H1 (cell line): ENCODE measurements at regions not wholly inside any gene's neighbourhood (a gene's known extent, or its start where the extent isn't known, plus 50 kb on each side); places are given as distances from the start of the nearest gene placed in this dataset.

Source experiments
- CTCF ChIA-PET: fragments of 300-600 bp; sonication (Branson Sonifier 250); formaldehyde crosslinking; loops from one replicate; lab custom pipeline; 2021; ENCODE audit not compliant: partially characterized antibody; lab: Charles Lee
- POLR2A ChIA-PET: fragments of 300-600 bp; sonication (Branson Sonifier 250); formaldehyde crosslinking; loops from one replicate; lab custom pipeline; 2021; ENCODE audit warnings: inconsistent platforms; ENCODE audit not compliant: partially characterized antibody; lab: Charles Lee
- DNase-seq, 2 experiments: peaks; one replicate each; pipeline versions ENCODE4 v3.0.0 to v3.0.0-alpha.2; 2010 to 2022; ENCODE audit warnings: low spot score in 2 of 2, low read depth in 1 of 2, mixed read lengths in 1 of 2
- FAIRE-seq: peaks from 2 replicates; lab custom pipeline; 2011; peaks lifted over from hg19 to GRCh38; lab: Jason Lieb, UNC
- H2AFZ ChIP-seq: 2 replicates; pipeline ENCODE4 v1.8.1; 2012; ENCODE audit warnings: low read length, inconsistent platforms
- H2AK5ac ChIP-seq: 2 replicates; pipeline ENCODE4 v1.6.1; 2013; ENCODE audit warnings: low read depth, low read length
- H2BK120ac ChIP-seq: replicated peaks from 2 replicates; pipeline ENCODE3; 2013; ENCODE audit warnings: low read depth, low read length, inconsistent platforms
- H2BK12ac ChIP-seq: 2 replicates; pipeline ENCODE4 v1.6.1; 2013; ENCODE audit warnings: low read depth, low read length
- H2BK15ac ChIP-seq: 2 replicates; pipeline ENCODE4 v1.6.1; 2013; ENCODE audit warnings: low read length
- H2BK20ac ChIP-seq: 2 replicates; pipeline ENCODE4 v1.6.1; 2013; ENCODE audit warnings: low read length
- H2BK5ac ChIP-seq: 2 replicates; pipeline ENCODE4 v1.6.1; 2013; ENCODE audit warnings: low read depth, low read length
- H3K14ac ChIP-seq: 2 replicates; pipeline ENCODE4 v1.6.1; 2013; ENCODE audit warnings: inconsistent platforms; ENCODE audit not compliant: insufficient read length
- H3K18ac ChIP-seq: 2 replicates; pipeline ENCODE4 v1.6.1; 2013; ENCODE audit warnings: low read length; ENCODE audit errors: extremely low read depth
- H3K23ac ChIP-seq: 2 replicates; pipeline ENCODE4 v1.6.1; 2013; ENCODE audit warnings: inconsistent platforms; ENCODE audit not compliant: insufficient read length
- H3K23me2 ChIP-seq: 2 replicates; pipeline ENCODE4 v1.6.1; 2013; ENCODE audit warnings: low read depth, low read length
- H3K27ac ChIP-seq: 2 replicates; pipeline ENCODE4 v1.6.1; 2011; ENCODE audit warnings: low read depth, low read length, inconsistent platforms
- H3K27me3 ChIP-seq, 4 experiments: replicated peaks in 1 of 4; 1 replicate in 1 of 4; 2 replicates in 3 of 4; pipeline versions ENCODE4 v1.6.1 to v1.8.1; 2011 to 2013; ENCODE audit warnings: low read length in 3 of 4, mild to moderate bottlenecking in 3 of 4, inconsistent platforms in 2 of 4, mixed read lengths in 2 of 4, moderate library complexity in 1 of 4; ENCODE audit not compliant: control insufficient read depth in 3 of 4, insufficient read depth in 3 of 4; ENCODE audit errors: extremely low read depth in 1 of 4
- H3K36me3 ChIP-seq, 4 experiments: 2 replicates each; pipeline versions ENCODE4 v1.6.1 to v1.8.1; 2011 to 2013; ENCODE audit warnings: mild to moderate bottlenecking in 4 of 4, low read length in 3 of 4, moderate library complexity in 2 of 4, control low read depth in 1 of 4, inconsistent platforms in 1 of 4; ENCODE audit not compliant: insufficient read depth in 4 of 4, control insufficient read depth in 2 of 4
- H3K4ac ChIP-seq: replicated peaks from 2 replicates; pipeline ENCODE3; 2013; ENCODE audit warnings: low read length, low read depth, mixed read lengths, inconsistent platforms; ENCODE audit not compliant: insufficient read length
- H3K4me1 ChIP-seq, 4 experiments: replicated peaks in 1 of 4; 1 replicate in 1 of 4; 2 replicates in 3 of 4; pipeline versions ENCODE4 v1.6.1 to v1.8.1; 2011 to 2013; ENCODE audit warnings: low read length in 3 of 4, inconsistent platforms in 2 of 4, mixed read lengths in 1 of 4; ENCODE audit not compliant: insufficient read depth in 4 of 4, control insufficient read depth in 3 of 4
- H3K4me2 ChIP-seq, 2 experiments: 2 replicates each; pipeline versions ENCODE4 v1.6.1 to v1.8.1; 2011 to 2013; ENCODE audit warnings: low read depth in 2 of 2, low read length in 2 of 2, control low read depth in 1 of 2, inconsistent platforms in 1 of 2, mild to moderate bottlenecking in 1 of 2; ENCODE audit not compliant: insufficient read depth in 1 of 2
- H3K4me3 ChIP-seq, 4 experiments: fragments of 200-600, 300-600 bp in 1 of 4; sonication (generic), shearing (Covaris generic), sonication (Bioruptor Twin) in 1 of 4; 2 replicates each; pipeline versions ENCODE4 v1.5.1 to v1.8.1; 2011 to 2016; ENCODE audit warnings: low read length in 4 of 4, low read depth in 3 of 4, control low read depth in 2 of 4, inconsistent platforms in 2 of 4, mild to moderate bottlenecking in 2 of 4, mixed read lengths in 1 of 4, moderate library complexity in 1 of 4; ENCODE audit not compliant: insufficient read depth in 2 of 4; ENCODE audit errors: extremely low read depth in 1 of 4
- H3K56ac ChIP-seq: replicated peaks from 2 replicates; pipeline ENCODE3; 2013; ENCODE audit warnings: low read depth, mild to moderate bottlenecking, mixed read lengths, low read length, inconsistent platforms; ENCODE audit not compliant: insufficient read length
- H3K79me1 ChIP-seq: 2 replicates; pipeline ENCODE4 v1.6.1; 2013; ENCODE audit warnings: low read depth, low read length, control low read depth
- H3K79me2 ChIP-seq, 2 experiments: 2 replicates each; pipeline versions ENCODE4 v1.6.1 to v1.8.1; 2012 to 2013; ENCODE audit warnings: low read length in 2 of 2, mild to moderate bottlenecking in 2 of 2, inconsistent platforms in 1 of 2; ENCODE audit not compliant: insufficient read depth in 2 of 2, control insufficient read depth in 1 of 2
- H3K9ac ChIP-seq, 4 experiments: replicated peaks in 1 of 4; 1 replicate in 1 of 4; 2 replicates in 3 of 4; pipeline versions ENCODE4 v1.6.1 to v1.8.1; 2011 to 2013; ENCODE audit warnings: low read depth in 3 of 4, low read length in 3 of 4, control low read depth in 2 of 4, mild to moderate bottlenecking in 2 of 4, moderate library complexity in 2 of 4, inconsistent platforms in 1 of 4; ENCODE audit errors: extremely low read depth in 1 of 4
- H3K9me3 ChIP-seq, 2 experiments: 2 replicates each; pipeline versions ENCODE4 v1.6.1 to v1.8.1; 2012 to 2013; ENCODE audit warnings: mild to moderate bottlenecking in 2 of 2, moderate library complexity in 2 of 2, control low read depth in 1 of 2, inconsistent platforms in 1 of 2, low read depth in 1 of 2, low read length in 1 of 2, mixed read lengths in 1 of 2; ENCODE audit not compliant: insufficient read depth in 2 of 2
- H4K20me1 ChIP-seq, 2 experiments: replicated peaks in 1 of 2; 2 replicates each; pipeline versions ENCODE3 to v1.8.1; 2011 to 2013; ENCODE audit warnings: inconsistent platforms in 2 of 2, low read length in 2 of 2, mild to moderate bottlenecking in 1 of 2; ENCODE audit not compliant: insufficient read depth in 2 of 2, control insufficient read depth in 1 of 2
- H4K5ac ChIP-seq: 2 replicates; pipeline ENCODE4 v1.6.1; 2013; ENCODE audit warnings: low read length, low read depth, mixed read lengths, inconsistent platforms; ENCODE audit not compliant: insufficient read length
- H4K8ac ChIP-seq: 2 replicates; pipeline ENCODE4 v1.8.0; 2013; ENCODE audit warnings: mild to moderate bottlenecking, moderate library complexity, low read length, inconsistent platforms; ENCODE audit not compliant: insufficient read depth; ENCODE audit errors: extremely low read depth
- H4K91ac ChIP-seq: replicated peaks from 2 replicates; pipeline ENCODE3; 2013; ENCODE audit warnings: low read length, mixed read lengths, inconsistent platforms; ENCODE audit not compliant: insufficient read length
- CBX8 ChIP-seq: fragments of 300-800, 300-1000 bp; sonication (generic); IDR thresholded peaks from 2 replicates; pipeline ENCODE4 v1.7.1; 2016; ENCODE audit warnings: low read depth, low read length, borderline replicate concordance
- CHD1 ChIP-seq: IDR thresholded peaks from 2 replicates; pipeline ENCODE4 v1.6.1; 2012; ENCODE audit warnings: low read depth, low read length, improper control_type of control experiment
- KDM4A ChIP-seq: IDR thresholded peaks from one replicate; pipeline ENCODE4 v1.7.1; 2012; ENCODE audit warnings: low read depth, mild to moderate bottlenecking, moderate library complexity, low read length, inconsistent platforms; ENCODE audit not compliant: severe bottlenecking
- KDM5A ChIP-seq: fragments of 200-600 bp; IDR thresholded peaks from 2 replicates; pipeline ENCODE4 v1.7.1; 2012; ENCODE audit warnings: mild to moderate bottlenecking, low read length, inconsistent platforms, mixed read lengths
- RAD21 ChIP-seq, 2 experiments: IDR thresholded peaks in 1 of 2; conservative IDR thresholded peaks in 1 of 2; 2 replicates each; pipeline ENCODE4 v1.6.1; 2011; ENCODE audit warnings: low read depth in 2 of 2, low read length in 2 of 2, improper control_type of control experiment in 1 of 2, inconsistent platforms in 1 of 2, mild to moderate bottlenecking in 1 of 2, moderate library complexity in 1 of 2
- SP2 ChIP-seq: IDR thresholded peaks from 2 replicates; pipeline ENCODE4 v1.6.1; 2012; ENCODE audit warnings: mild to moderate bottlenecking, low read length, inconsistent platforms
- WGBS, 2 experiments: shearing (Covaris generic) in 1 of 2; methylation state at CpG; one replicate each; pipeline versions ENCODE4 v1.1.6 to v1.1.7; 2013 to 2015; ENCODE audit warnings: low lambda C conversion rate in 2 of 2, mixed read lengths in 2 of 2, inconsistent platforms in 1 of 2, low coverage in 1 of 2, missing lambda C conversion rate in 1 of 2; ENCODE audit not compliant: insufficient replicate concordance in 2 of 2, insufficient coverage in 1 of 2, insufficient read length in 1 of 2; ENCODE audit errors: extremely low coverage in 1 of 2, missing lambda C conversion rate in 1 of 2; 5-methylcytosine and 5-hydroxymethylcytosine counted together

DNA sequence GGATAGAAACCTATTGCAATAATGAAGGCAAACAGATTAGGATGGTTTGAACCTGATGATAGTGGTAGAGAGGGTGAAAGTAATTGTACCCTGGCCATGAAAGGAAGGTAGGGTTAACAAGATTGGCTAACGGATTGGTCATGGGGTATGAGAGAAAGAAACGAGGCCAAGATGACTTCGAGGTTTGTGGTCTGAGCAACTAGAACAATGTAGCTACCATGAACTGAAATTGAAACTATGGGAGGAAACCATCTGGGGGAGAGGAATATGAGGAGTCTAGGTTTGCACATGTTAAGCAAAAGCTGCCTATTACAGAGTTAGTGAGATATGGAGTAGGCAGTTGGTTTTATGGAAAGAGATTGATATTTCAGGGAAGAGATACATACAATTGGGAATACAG, 406.0 kb downstream of the PRELID2 start:
- FAIRE-seq: no peak
- TF ChIP-seq CHD1: no peak
- no peak for TF ChIP-seq CBX8
- TF ChIP-seq SP2: no peak
- no peak for TF ChIP-seq KDM4A
- no peak for TF ChIP-seq KDM5A
- TF ChIP-seq RAD21 (IDR thresholded peaks at IDR 0.05 in 1 of 2, conservative IDR thresholded peaks at IDR 0.05 in 1 of 2; ENCODE audit: low read depth in 2 of 2, low read length in 2 of 2): no peak

More for the DNA sequence above, 406.0 kb downstream of the PRELID2 start:
- H2BK15ac ChIP-seq: no peak overlapping the region
- no peak overlapping the region for H4K8ac ChIP-seq
- H4K5ac ChIP-seq: no peak overlapping the region
- POLR2A ChIA-PET: no interaction called here
- H3K56ac ChIP-seq: no peak overlapping the region
- CTCF ChIA-PET: no interaction called here
- no peak overlapping the region for H2AK5ac ChIP-seq
- no peak overlapping the region for H3K4ac ChIP-seq
- H3K18ac ChIP-seq: no peak overlapping the region
- no peak overlapping the region for H2BK5ac ChIP-seq
- H3K4me1 ChIP-seq: no peaks in the 10 kb centered on the region; a peak in 1 of 7 replicates
- H3K9me3 ChIP-seq: peaks cover 2 to 4% of the 10 kb centered on the region in 2 experiments; a peak in 2 of 4 replicates
- no peak overlapping the region for H2AFZ ChIP-seq
- H4K91ac ChIP-seq: no peak overlapping the region
- H3K27me3 ChIP-seq: no peaks in the 10 kb centered on the region
- no peak overlapping the region for H3K14ac ChIP-seq
- no peak overlapping the region for H3K23ac ChIP-seq
- no peaks in the 10 kb centered on the region for H3K79me1 ChIP-seq
- no peak for DNase-seq
- H3K36me3 ChIP-seq: no peaks in the 10 kb centered on the region
- H3K4me3 ChIP-seq: no peak overlapping the region
- H2BK120ac ChIP-seq: no peak overlapping the region
- WGBS, 2 experiments: 91% methylated on average over 3 of the region's 3 CpGs; no CpG with 5 or more reads in 1 of the 2 experiments
- no peaks in the 10 kb centered on the region for H4K20me1 ChIP-seq
- no peaks in the 10 kb centered on the region for H3K23me2 ChIP-seq
- H2BK12ac ChIP-seq: no peak overlapping the region
- no peak overlapping the region for H3K9ac ChIP-seq
- no peak overlapping the region for H3K4me2 ChIP-seq
- no peaks in the 10 kb centered on the region for H3K79me2 ChIP-seq
- H2BK20ac ChIP-seq: no peak overlapping the region
- no peak overlapping the region for H3K27ac ChIP-seq
